ENCODE measurements at regions not wholly inside any gene's neighbourhood (a gene's known extent, or its start where the extent isn't known, plus 50 kb on each side); places are given as distances from the start of the nearest gene placed in this dataset.
"Not testable (repeated sequence)": the region's sequence is repeated elsewhere in the genome, so short reads cannot be mapped to it uniquely, and the experiment has no call there.

DNA sequence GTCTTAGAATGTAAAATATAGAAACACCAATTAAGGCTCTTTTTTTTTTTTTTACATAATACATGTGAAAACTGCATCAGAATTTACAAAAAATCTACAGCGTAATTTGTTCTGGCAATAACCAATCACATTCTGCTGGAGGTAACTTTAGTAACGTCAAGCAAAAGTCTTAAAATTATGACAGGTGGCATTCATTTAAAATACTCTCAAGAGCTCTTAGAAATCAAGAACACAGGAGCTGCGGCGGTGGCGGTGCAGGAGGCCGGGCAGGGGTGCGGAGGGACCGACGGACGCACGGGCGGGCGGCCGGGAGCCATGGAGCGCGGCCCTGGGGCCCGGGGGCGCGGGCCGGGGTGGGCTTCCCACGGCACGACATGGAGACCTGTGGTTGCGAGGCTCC, 202.4 kb downstream of the USP22 start:
- TF ChIP-seq, protein P1, sequence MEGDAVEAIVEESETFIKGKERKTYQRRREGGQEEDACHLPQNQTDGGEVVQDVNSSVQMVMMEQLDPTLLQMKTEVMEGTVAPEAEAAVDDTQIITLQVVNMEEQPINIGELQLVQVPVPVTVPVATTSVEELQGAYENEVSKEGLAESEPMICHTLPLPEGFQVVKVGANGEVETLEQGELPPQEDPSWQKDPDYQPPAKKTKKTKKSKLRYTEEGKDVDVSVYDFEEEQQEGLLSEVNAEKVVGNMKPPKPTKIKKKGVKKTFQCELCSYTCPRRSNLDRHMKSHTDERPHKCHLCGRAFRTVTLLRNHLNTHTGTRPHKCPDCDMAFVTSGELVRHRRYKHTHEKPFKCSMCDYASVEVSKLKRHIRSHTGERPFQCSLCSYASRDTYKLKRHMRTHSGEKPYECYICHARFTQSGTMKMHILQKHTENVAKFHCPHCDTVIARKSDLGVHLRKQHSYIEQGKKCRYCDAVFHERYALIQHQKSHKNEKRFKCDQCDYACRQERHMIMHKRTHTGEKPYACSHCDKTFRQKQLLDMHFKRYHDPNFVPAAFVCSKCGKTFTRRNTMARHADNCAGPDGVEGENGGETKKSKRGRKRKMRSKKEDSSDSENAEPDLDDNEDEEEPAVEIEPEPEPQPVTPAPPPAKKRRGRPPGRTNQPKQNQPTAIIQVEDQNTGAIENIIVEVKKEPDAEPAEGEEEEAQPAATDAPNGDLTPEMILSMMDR (IDR thresholded peaks at IDR 0.05), result not testable (repeated sequence)
- TF ChIP-seq POLR2AphosphoS5 (IDR thresholded peaks at IDR 0.05), result not testable (repeated sequence)
